GM23248 (cell line): ENCODE measurements at regions not wholly inside any gene's neighbourhood (a gene's known extent, or its start where the extent isn't known, plus 50 kb on each side); places are given as distances from the start of the nearest gene placed in this dataset.

Experiments
- DNase-seq: peaks from one replicate; pipeline ENCODE4 v3.0.0-alpha.2; 2015
- H2AFZ ChIP-seq: fragments of 200-600 bp; sonication (generic); 2 replicates; pipeline ENCODE4 v1.6.1; 2016; ENCODE audit warnings: antibody characterized with exemption
- H3F3A ChIP-seq: fragments of 200-600 bp; sonication (generic); 2 replicates; pipeline ENCODE4 v1.6.1; 2016; ENCODE audit warnings: mild to moderate bottlenecking, antibody characterized with exemption, mixed run types; ENCODE audit not compliant: insufficient read depth
- H3K27ac ChIP-seq: fragments of 200-600 bp; sonication (generic); 2 replicates; pipeline ENCODE4 v1.5.1; 2016; ENCODE audit warnings: mild to moderate bottlenecking
- H3K27me3 ChIP-seq: fragments of 200-600 bp; sonication (generic); replicated peaks from 2 replicates; pipeline ENCODE4 v1.6.1; 2016; ENCODE audit warnings: mild to moderate bottlenecking; ENCODE audit not compliant: insufficient read depth
- H3K36me3 ChIP-seq: fragments of 200-600 bp; sonication (generic); 2 replicates; pipeline ENCODE4 v1.6.1; 2016; ENCODE audit warnings: low read depth, mild to moderate bottlenecking
- H3K4me1 ChIP-seq: fragments of 200-600 bp; sonication (generic); 2 replicates; pipeline ENCODE4 v1.6.1; 2016; ENCODE audit warnings: mild to moderate bottlenecking; ENCODE audit not compliant: insufficient read depth
- H3K4me2 ChIP-seq: fragments of 200-600 bp; sonication (generic); one replicate; pipeline ENCODE4 v1.6.1; 2016; ENCODE audit warnings: mild to moderate bottlenecking; ENCODE audit not compliant: unreplicated experiment
- H3K4me3 ChIP-seq: fragments of 200-600 bp; sonication (generic); 2 replicates; pipeline ENCODE4 v1.5.1; 2016; ENCODE audit warnings: mild to moderate bottlenecking
- H3K79me2 ChIP-seq: fragments of 200-600 bp; sonication (generic); 2 replicates; pipeline ENCODE4 v1.6.1; 2016; ENCODE audit warnings: mild to moderate bottlenecking; ENCODE audit not compliant: insufficient read depth
- H3K9ac ChIP-seq: fragments of 200-600 bp; sonication (generic); 2 replicates; pipeline ENCODE4 v1.6.1; 2016; ENCODE audit warnings: mild to moderate bottlenecking
- H3K9me2 ChIP-seq: fragments of 200-600 bp; sonication (generic); 2 replicates; pipeline ENCODE4 v1.6.1; 2016; ENCODE audit warnings: mixed run types, mild to moderate bottlenecking, moderate library complexity; ENCODE audit not compliant: insufficient read depth
- H3K9me3 ChIP-seq: fragments of 200-600 bp; sonication (generic); one replicate; pipeline ENCODE4 v1.6.1; 2017; ENCODE audit warnings: low read depth
- H4K20me1 ChIP-seq: fragments of 200-600 bp; sonication (generic); 2 replicates; pipeline ENCODE4 v1.6.0; 2016; ENCODE audit not compliant: insufficient read depth
- EZH2 ChIP-seq: fragments of 200-600 bp; sonication (generic); IDR thresholded peaks from 2 replicates; pipeline ENCODE4 v1.6.1; 2018; ENCODE audit warnings: antibody characterized with exemption, mild to moderate bottlenecking; ENCODE audit not compliant: insufficient read depth, poor library complexity, severe bottlenecking
- EZH2phosphoT487 ChIP-seq: fragments of 200-600 bp; sonication (generic); IDR thresholded peaks from 2 replicates; pipeline ENCODE4 v1.6.1; 2018; ENCODE audit warnings: antibody characterized with exemption, moderate library complexity, mild to moderate bottlenecking, low read depth; ENCODE audit not compliant: insufficient read depth
- WGBS, 2 experiments: methylation state at CpG; one replicate each; pipeline ENCODE4 v1.1.6; 2015 to 2017; ENCODE audit warnings: low lambda C conversion rate in 2 of 2, low coverage in 1 of 2; ENCODE audit errors: missing lambda C conversion rate in 2 of 2; 5-methylcytosine and 5-hydroxymethylcytosine counted together
- in situ Hi-C: fragments of 300-500 bp; cut with MboI; formaldehyde crosslinking; loops from 2 replicates; pipeline ENCODE4 v1.15.0; 2020

DNA sequence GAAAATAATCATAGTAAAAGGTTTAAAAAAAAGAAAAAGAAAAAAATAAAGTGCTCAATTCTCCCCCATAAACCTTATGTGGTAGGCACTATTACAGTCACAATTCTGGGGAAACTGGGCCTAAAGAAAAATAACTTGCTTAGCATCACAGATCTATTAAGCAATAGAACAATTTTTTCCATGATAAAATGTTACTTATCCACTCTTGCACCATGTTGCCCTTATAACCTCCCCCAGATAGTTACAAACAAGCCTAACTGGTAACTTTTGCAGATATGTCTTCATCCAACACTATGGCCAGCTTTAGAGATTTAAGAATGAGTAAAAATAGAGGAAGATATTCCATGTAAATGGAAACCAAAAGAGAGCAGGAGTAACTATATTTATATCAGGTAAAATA is 164.8 kb downstream of the DUSP6 start:
- Histone ChIP-seq H2AFZ (no peak overlapping the region), H4K20me1 (no peaks in the 10 kb centered on the region), H3K4me2 (no peak overlapping the region), H3K4me1 (peaks cover 30% of the 10 kb centered on the region), H3K9me3 (no peaks in the 10 kb centered on the region), H3F3A (peaks cover 19% of the 10 kb centered on the region), H3K79me2 (no peaks in the 10 kb centered on the region), H3K27me3 (no peaks in the 10 kb centered on the region), H3K9me2 (no peaks in the 10 kb centered on the region), H3K9ac (no peak overlapping the region), H3K4me3 (no peak overlapping the region), H3K36me3 (0 out of 2 replicates have a peak, but pooled peaks cover 8% of the 10 kb centered on the region), H3K27ac (no peak overlapping the region)
- no peak for DNase-seq
- no peak for TF ChIP-seq EZH2
- no peak for TF ChIP-seq EZH2phosphoT487
- in situ Hi-C loops, result no loop called here

DNA sequence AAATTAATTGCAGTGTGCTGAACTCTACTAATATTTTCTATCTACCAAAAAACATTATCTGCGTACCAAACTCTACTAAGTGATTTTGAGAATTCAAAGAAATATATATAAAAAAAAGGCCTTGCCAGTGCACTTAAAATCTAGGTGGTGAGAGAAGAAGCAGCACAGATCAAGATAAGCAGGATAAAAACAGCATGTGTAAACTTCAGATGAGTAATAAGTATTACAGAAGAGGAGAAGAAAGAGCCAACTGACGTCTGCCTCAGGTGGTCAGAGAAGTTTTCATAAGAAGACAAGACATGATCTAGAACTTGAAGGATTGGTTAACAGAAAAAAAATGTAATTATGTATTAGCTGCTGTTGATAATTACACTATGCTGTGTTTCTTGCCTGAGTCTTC is 166.4 kb downstream of the DUSP6 start:
- 78% methylated on average over 2 of the region's 2 CpGs for WGBS, 2 experiments
- H2AFZ ChIP-seq, result no peak overlapping the region
- H3K4me2 ChIP-seq, result no peak overlapping the region
- no peaks in the 10 kb centered on the region for H3K27me3 ChIP-seq
- 0 out of 2 replicates have a peak, but pooled peaks cover 8% of the 10 kb centered on the region for H3K36me3 ChIP-seq
- no peaks in the 10 kb centered on the region for H4K20me1 ChIP-seq
- no peak for TF ChIP-seq EZH2phosphoT487
- no peak for TF ChIP-seq EZH2
- H3K9ac ChIP-seq, result no peak overlapping the region
- peaks cover 46% of the 10 kb centered on the region for H3K4me1 ChIP-seq
- peak; percentile 47 for DNase-seq
- no peaks in the 10 kb centered on the region for H3K9me2 ChIP-seq
- H3K79me2 ChIP-seq, result no peaks in the 10 kb centered on the region
- in situ Hi-C loops, result no loop called here
- H3K9me3 ChIP-seq, result no peaks in the 10 kb centered on the region
- no peak overlapping the region for H3K4me3 ChIP-seq
- no peak overlapping the region for H3K27ac ChIP-seq
- H3F3A ChIP-seq, result peaks cover 27% of the 10 kb centered on the region

DNA sequence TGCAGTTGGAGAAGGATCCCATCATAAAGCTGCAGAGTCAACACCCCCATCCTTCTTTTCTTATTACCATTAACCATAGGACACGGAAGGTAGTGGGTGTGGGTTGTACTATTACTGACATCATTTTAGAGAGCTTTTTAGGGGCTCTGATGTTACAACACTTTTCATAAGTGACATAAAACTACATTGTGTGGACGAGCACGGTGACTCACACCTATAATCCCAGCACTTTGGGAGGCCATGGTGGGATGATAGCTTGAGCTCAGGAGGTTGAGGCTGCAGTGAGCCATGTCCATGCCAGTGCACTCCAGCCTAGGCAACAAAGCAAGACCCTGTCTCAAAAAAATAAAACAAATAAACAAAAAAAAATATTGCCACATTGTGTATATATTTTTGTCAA is 167.1 kb downstream of the DUSP6 start:
- 0 out of 2 replicates have a peak, but pooled peaks cover 8% of the 10 kb centered on the region for H3K36me3 ChIP-seq
- WGBS, 2 experiments, result 78 to 79% methylated on average over 3 of the region's 3 CpGs
- H3K4me3 ChIP-seq, result no peak overlapping the region
- H3K9me2 ChIP-seq, result no peaks in the 10 kb centered on the region
- DNase-seq, result no peak
- no peaks in the 10 kb centered on the region for H3K79me2 ChIP-seq
- H3K27me3 ChIP-seq, result no peaks in the 10 kb centered on the region
- no peak overlapping the region for H3K9ac ChIP-seq
- no peaks in the 10 kb centered on the region for H3K9me3 ChIP-seq
- TF ChIP-seq EZH2 (no peak), EZH2phosphoT487 (no peak)
- H3K27ac ChIP-seq, result no peak overlapping the region
- in situ Hi-C loops, result no loop called here
- no peak overlapping the region for H3K4me2 ChIP-seq
- peaks cover 53% of the 10 kb centered on the region for H3K4me1 ChIP-seq
- no peak overlapping the region for H2AFZ ChIP-seq
- peaks cover 34% of the 10 kb centered on the region for H3F3A ChIP-seq
- H4K20me1 ChIP-seq, result no peaks in the 10 kb centered on the region

DNA sequence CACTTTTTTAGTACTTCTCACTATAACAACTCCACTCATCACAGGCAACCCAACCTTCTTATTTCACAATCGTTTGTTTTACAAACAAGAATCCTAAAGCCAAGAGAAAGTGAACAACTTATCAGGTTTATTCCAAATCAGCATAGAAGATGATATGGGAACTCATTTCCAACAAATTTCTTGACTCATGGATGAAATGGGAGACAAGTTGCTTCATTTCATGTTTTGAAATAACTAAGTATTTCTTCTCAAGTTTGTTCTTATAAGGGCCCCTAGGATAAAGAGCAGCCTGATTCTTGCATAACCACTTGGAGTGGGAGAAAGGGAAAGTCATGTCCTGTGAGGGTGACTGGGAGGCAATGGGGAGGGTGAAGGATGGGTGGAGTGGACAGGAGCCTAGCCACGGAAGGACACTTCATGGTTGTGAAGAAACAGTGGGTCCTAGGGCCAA is 168.3 kb downstream of the DUSP6 start:
- 1 to 3% methylated on average over 2 of the region's 2 CpGs for WGBS, 2 experiments
- H3K9me3 ChIP-seq, result no peaks in the 10 kb centered on the region
- DNase-seq, result peak; percentile 92
- TF ChIP-seq EZH2phosphoT487 (no peak), EZH2 (no peak)
- H3K27ac ChIP-seq, result peak overlapping the region; percentile 79
- no peak overlapping the region for H3K4me3 ChIP-seq
- H2AFZ ChIP-seq, result no peak overlapping the region
- H3K9me2 ChIP-seq, result no peaks in the 10 kb centered on the region
- in situ Hi-C loops, result no loop called here
- H3K36me3 ChIP-seq, result no peaks in the 10 kb centered on the region
- peaks cover 62% of the 10 kb centered on the region for H3K4me1 ChIP-seq
- H3K9ac ChIP-seq, result peak overlapping the region; percentile 42
- no peak overlapping the region for H3K4me2 ChIP-seq
- H3K79me2 ChIP-seq, result no peaks in the 10 kb centered on the region
- no peaks in the 10 kb centered on the region for H4K20me1 ChIP-seq
- H3F3A ChIP-seq, result peaks cover 42% of the 10 kb centered on the region
- no peaks in the 10 kb centered on the region for H3K27me3 ChIP-seq
